Naive thymus-derived CD8-positive, alpha-beta T cell (primary cell): ENCODE measurements at regions not wholly inside any gene's neighbourhood (a gene's known extent, or its start where the extent isn't known, plus 50 kb on each side); places are given as distances from the start of the nearest gene placed in this dataset.
"Not testable (repeated sequence)": the region's sequence is repeated elsewhere in the genome, so short reads cannot be mapped to it uniquely, and the experiment has no call there.

Experiments
- ATAC-seq, 2 donors: fragments of 150-1000 bp; cut with Tn5 transposase in 1 of 2; sonication (Bioruptor Pico), chemical (Tn5 transposase) in 1 of 2; 1 replicate in 1 of 2; 2 replicates in 1 of 2; pipeline ENCODE4 v1.10.0; 2021; ENCODE audit warnings: mild to moderate bottlenecking in 2 of 2, moderate library complexity in 2 of 2
- POLR2A ChIA-PET: fragments of 350-600 bp; sonication (Branson Sonifier 250); formaldehyde crosslinking; loops from one replicate; lab custom pipeline; 2021; ENCODE audit warnings: antibody characterized with exemption; lab: Charles Lee
- DNase-seq, 10 donors: peaks; one replicate each; pipeline versions ENCODE4 v3.0.0 to v3.0.0-alpha.2; 2020 to 2022
- H3K27ac Mint-ChIP-seq, 10 donors: one replicate each; pipeline ENCODE4 v1.8.0; 2020 to 2022; ENCODE audit warnings: mild to moderate bottlenecking in 10 of 10, mixed read lengths in 10 of 10, moderate library complexity in 4 of 10, inconsistent platforms in 1 of 10
- H3K27me3 Mint-ChIP-seq, 5 donors: one replicate each; pipeline ENCODE4 v1.8.0; 2021 to 2022; ENCODE audit warnings: mixed read lengths in 5 of 5
- H3K36me3 Mint-ChIP-seq, 3 donors: one replicate each; pipeline ENCODE4 v1.8.0; 2020 to 2022; ENCODE audit warnings: mixed read lengths in 3 of 3, mild to moderate bottlenecking in 2 of 3, inconsistent platforms in 1 of 3
- H3K4me1 Mint-ChIP-seq, 4 donors: one replicate each; pipeline ENCODE4 v1.8.0; 2021 to 2022; ENCODE audit warnings: mixed read lengths in 4 of 4
- H3K4me3 Mint-ChIP-seq, 10 donors: one replicate each; pipeline ENCODE4 v1.8.0; 2020 to 2022; ENCODE audit warnings: mild to moderate bottlenecking in 10 of 10, mixed read lengths in 10 of 10, moderate library complexity in 6 of 10, inconsistent platforms in 1 of 10
- H3K9me3 Mint-ChIP-seq, 9 donors: one replicate each; pipeline ENCODE4 v1.8.0; 2020 to 2022; ENCODE audit warnings: mixed read lengths in 9 of 9, mild to moderate bottlenecking in 3 of 9, inconsistent platforms in 1 of 9, moderate library complexity in 1 of 9

GRCh38 chr2:234254783-234255521 is 204.4 kb downstream of the SPP2 start:
- H3K4me3 Mint-ChIP-seq: no peak overlapping the region
- ATAC-seq (no peak), DNase-seq (no peak)
- H3K27me3 Mint-ChIP-seq: peaks cover 0 to 3% (median 0%) of the 10 kb centered on the region in 5 donors
- no peaks in the 10 kb centered on the region for H3K36me3 Mint-ChIP-seq
- no peak overlapping the region for H3K27ac Mint-ChIP-seq
- POLR2A ChIA-PET: interaction anchor here (0.8 kb wide), 1 partner anchor 30 kb away, joined by 3 read pairs; no protein-coding TSS in a partner anchor
- peaks cover 0 to 9% (median 6%) of the 10 kb centered on the region in 4 donors for H3K4me1 Mint-ChIP-seq
- no peaks in the 10 kb centered on the region for H3K9me3 Mint-ChIP-seq

GRCh38 chr2:234252772-234253171 is 202.3 kb downstream of the SPP2 start:
- Mint-ChIP-seq H3K4me1 (peaks cover 0 to 7% (median 5%) of the 10 kb centered on the region in 4 donors), H3K4me3 (no peak overlapping the region), H3K27ac (no peak overlapping the region), H3K9me3 (no peaks in the 10 kb centered on the region), H3K36me3 (no peaks in the 10 kb centered on the region), H3K27me3 (peaks cover 0 to 5% (median 0%) of the 10 kb centered on the region in 5 donors)
- ATAC-seq (no peak), DNase-seq (no peak)
- POLR2A ChIA-PET: no interaction called here

DNA sequence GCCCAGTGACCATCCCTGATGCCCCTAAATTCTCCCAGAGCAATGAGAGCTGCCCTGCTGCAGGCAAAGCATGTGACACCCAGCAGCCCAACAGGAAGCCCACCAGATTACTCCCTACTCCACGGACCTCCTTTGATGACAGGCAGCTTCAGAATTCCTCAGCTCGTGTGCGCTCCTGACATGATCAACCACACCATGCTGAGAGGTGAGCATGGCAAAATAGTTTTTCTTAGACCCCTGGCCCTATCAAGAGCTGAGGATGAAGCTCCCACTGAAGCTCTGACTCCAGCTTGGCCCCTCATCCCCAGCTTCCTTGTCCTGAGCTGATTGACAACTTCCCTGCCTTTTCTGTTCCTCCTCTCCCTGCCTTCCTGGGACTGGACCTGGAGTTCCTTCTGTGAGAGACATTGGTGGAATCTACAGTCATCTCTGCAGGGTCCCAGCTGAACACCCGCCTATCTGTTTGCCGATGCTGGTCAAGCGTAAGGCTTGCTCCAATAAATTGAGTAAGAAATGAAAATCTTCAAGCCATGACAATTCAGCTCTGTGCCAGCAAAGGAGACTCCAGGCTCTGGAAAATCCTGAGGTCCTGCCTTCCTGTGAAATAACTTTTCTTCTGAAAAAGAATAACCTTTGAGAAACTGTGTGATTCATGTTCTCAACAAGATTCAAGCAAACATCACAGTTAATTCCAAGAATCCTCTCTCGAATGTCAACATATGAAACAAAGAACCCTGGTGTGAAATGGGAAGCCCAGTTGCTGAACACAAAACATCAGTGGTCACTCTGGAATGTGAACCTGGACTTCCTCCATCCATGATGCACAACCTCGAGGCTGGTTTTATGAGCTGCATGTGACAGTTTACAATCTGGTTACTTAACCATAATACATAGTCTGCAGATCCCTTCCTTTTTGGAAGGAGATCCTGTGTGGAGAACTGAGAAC is 201.1 kb downstream of the SPP2 start:
- no peak for DNase-seq
- POLR2A ChIA-PET: interaction anchor here (0.6 kb wide), 2 partner anchors 184 to 201 kb away, joined by 3 to 4 read pairs; no protein-coding TSS in a partner anchor
- ATAC-seq: no peak

GRCh38 chr2:234250926-234251325 is 200.4 kb downstream of the SPP2 start:
- Mint-ChIP-seq H3K27ac (no peak overlapping the region), H3K9me3 (no peaks in the 10 kb centered on the region), H3K4me1 (peaks cover 0 to 7% (median 5%) of the 10 kb centered on the region in 4 donors), H3K4me3 (no peak overlapping the region), H3K27me3 (peaks cover 0 to 5% (median 0%) of the 10 kb centered on the region in 5 donors), H3K36me3 (no peaks in the 10 kb centered on the region)
- DNase-seq (no peak), ATAC-seq (no peak)
- POLR2A ChIA-PET: interaction anchor here (0.6 kb wide), 1 partner anchor 201 kb away, joined by 4 read pairs; no protein-coding TSS in a partner anchor

More for the DNA sequence above, 201.1 kb downstream of the SPP2 start:
- Mint-ChIP-seq H3K36me3 (no peaks in the 10 kb centered on the region), H3K27ac (peak overlapping the region in 1 of 10 donors; percentile 2), H3K4me1 (peaks cover 0 to 7% (median 5%) of the 10 kb centered on the region in 4 donors), H3K9me3 (no peaks in the 10 kb centered on the region), H3K4me3 (no peak overlapping the region), H3K27me3 (peaks cover 0 to 5% (median 0%) of the 10 kb centered on the region in 5 donors)

GRCh38 chr2:234249873-234250272 is 199.4 kb downstream of the SPP2 start:
- H3K9me3 Mint-ChIP-seq: no peaks in the 10 kb centered on the region
- no peak for ATAC-seq
- no peak overlapping the region for H3K27ac Mint-ChIP-seq
- no peak overlapping the region for H3K4me3 Mint-ChIP-seq
- no peak for DNase-seq
- H3K36me3 Mint-ChIP-seq: no peaks in the 10 kb centered on the region
- POLR2A ChIA-PET: no interaction called here
- peaks cover 0 to 5% (median 2%) of the 10 kb centered on the region in 4 donors for H3K4me1 Mint-ChIP-seq
- H3K27me3 Mint-ChIP-seq: peaks cover 0 to 5% (median 0%) of the 10 kb centered on the region in 5 donors

GRCh38 chr2:234249034-234249735 is 198.7 kb downstream of the SPP2 start:
- H3K36me3 Mint-ChIP-seq: no peaks in the 10 kb centered on the region
- ATAC-seq: no peak
- POLR2A ChIA-PET: no interaction called here
- H3K4me3 Mint-ChIP-seq: no peak overlapping the region
- H3K27me3 Mint-ChIP-seq: peaks cover 0 to 5% (median 0%) of the 10 kb centered on the region in 5 donors
- H3K4me1 Mint-ChIP-seq: peaks cover 0 to 4% (median 2%) of the 10 kb centered on the region in 4 donors
- H3K9me3 Mint-ChIP-seq: no peaks in the 10 kb centered on the region
- DNase-seq: no peak
- peak overlapping the region in 2 of 10 donors; percentile 21 to 44 for H3K27ac Mint-ChIP-seq

GRCh38 chr2:234248213-234248710 is 197.8 kb downstream of the SPP2 start:
- H3K36me3 Mint-ChIP-seq, DNase-seq, H3K4me1 Mint-ChIP-seq, H3K27me3 Mint-ChIP-seq, ATAC-seq, H3K9me3 Mint-ChIP-seq, H3K4me3 Mint-ChIP-seq, POLR2A ChIA-PET: not testable (repeated sequence)
- H3K27ac Mint-ChIP-seq: peak overlapping the region in 1 of 10 donors; percentile 21

DNA sequence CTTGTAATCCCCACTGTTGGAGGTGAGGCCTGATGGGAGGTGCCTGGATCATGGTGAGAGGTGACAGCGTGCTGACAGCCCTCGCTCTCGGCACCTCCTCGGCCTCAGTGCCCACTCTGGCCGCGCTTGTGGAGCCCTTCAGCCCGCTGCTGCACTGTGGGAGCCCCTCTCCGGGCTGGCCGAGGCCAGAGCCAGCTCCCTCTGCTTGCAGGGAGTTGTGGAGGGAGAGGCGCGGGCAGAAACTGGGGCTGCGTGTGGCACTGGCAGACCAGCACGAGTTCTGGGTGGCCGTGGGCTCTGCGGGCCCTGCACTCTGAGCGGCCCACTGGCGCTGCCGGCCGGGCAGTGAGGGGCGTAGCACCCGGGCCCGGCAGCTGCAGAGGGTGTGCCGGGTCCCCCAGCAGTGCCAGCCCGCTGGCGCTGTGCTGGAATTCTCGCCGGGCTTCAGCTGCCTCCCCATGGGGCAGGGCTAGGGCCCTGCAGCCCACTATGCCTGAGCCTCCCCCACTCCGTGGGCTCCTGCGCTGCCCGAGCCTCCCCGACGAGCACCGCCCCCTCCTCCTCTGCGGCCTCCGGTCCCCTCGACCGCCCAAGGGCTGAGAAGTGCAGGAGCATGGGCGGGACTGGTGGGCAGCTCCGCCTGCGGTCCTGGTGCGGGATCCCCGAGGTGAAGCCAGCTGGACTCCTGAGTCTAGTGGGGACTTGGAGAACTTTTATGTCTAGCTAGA is 197.1 kb downstream of the SPP2 start:
- H3K4me3 Mint-ChIP-seq: no peak overlapping the region
- no peak overlapping the region for H3K27ac Mint-ChIP-seq
- no peaks in the 10 kb centered on the region for H3K9me3 Mint-ChIP-seq
- POLR2A ChIA-PET: no interaction called here
- H3K36me3 Mint-ChIP-seq: no peaks in the 10 kb centered on the region
- peaks cover 5 to 9% (median 7%) of the 10 kb centered on the region in 4 donors for H3K4me1 Mint-ChIP-seq
- H3K27me3 Mint-ChIP-seq: peaks cover 0 to 5% (median 0%) of the 10 kb centered on the region in 5 donors
- ATAC-seq (no peak), DNase-seq (no peak)

DNA sequence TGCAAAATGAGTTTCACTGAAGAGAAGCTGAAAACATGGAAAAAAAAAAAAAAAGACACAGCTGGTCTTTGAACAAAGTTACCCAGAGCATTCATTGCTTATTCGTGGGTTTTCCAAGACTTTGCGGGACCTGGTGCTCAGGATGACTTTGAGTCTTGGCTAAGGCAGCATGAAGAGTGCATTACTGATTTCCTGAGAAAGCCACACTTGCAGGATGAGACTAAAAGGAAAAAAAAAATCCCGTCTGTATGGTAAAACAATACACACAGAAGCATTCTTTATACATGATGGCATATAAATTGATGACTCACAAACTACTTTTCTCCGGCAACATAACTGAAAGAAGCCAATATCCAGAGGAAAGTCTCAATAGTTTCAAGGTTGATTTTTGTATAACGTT is 195.4 kb downstream of the SPP2 start:
- H3K27ac Mint-ChIP-seq: no peak overlapping the region
- peaks cover 0 to under 1% (median 0%) of the 10 kb centered on the region in 3 donors for H3K36me3 Mint-ChIP-seq
- H3K27me3 Mint-ChIP-seq: peaks cover 0 to 1% (median 0%) of the 10 kb centered on the region in 5 donors
- H3K9me3 Mint-ChIP-seq: no peaks in the 10 kb centered on the region
- DNase-seq: no peak
- peaks cover 5 to 9% (median 7%) of the 10 kb centered on the region in 4 donors for H3K4me1 Mint-ChIP-seq
- no peak overlapping the region for H3K4me3 Mint-ChIP-seq
- ATAC-seq: no peak
- POLR2A ChIA-PET: interaction anchor here (0.7 kb wide), 1 partner anchor 55 kb away, joined by 3 read pairs; no protein-coding TSS in a partner anchor

DNA sequence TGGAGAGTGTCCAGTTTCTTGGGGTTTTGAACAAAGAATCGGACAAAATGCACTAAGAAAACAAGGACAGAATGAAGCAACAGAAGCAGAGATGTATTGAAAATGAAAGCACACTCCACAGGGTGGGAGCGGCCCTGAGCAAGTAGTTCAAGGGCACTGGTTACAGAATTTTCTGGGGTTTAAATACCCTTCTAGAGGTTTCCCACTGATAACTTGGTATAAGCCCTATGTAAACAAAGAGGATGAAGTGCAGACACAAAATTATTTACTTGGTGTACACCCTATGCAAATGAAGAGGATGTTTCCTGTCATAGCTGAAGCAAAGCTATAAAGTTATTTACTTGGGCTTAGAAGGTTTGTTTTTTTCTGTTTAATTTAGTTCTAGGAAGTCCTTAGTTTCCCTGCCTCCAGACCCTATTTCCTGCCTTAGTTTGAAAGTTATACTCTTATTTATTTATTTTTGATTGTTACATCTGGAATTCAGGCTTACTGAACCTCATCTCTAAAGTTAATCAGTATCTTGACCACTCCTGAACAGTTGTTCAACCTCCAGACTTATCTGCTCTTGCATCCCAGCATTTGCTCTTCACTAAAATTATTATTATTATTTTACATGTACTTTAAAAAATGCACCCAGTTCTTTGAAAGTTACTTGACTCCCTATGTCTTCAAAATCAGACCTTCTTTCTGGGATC is 193.5 kb downstream of the SPP2 start:
- ATAC-seq: no peak
- Mint-ChIP-seq H3K36me3 (peaks cover 0 to 4% (median 0%) of the 10 kb centered on the region in 3 donors), H3K4me1 (peaks cover 5 to 9% (median 7%) of the 10 kb centered on the region in 4 donors), H3K9me3 (peaks cover 0 to 9% (median under 1%) of the 10 kb centered on the region in 9 donors), H3K27me3 (peaks cover 0 to 1% (median 0%) of the 10 kb centered on the region in 5 donors), H3K27ac (peak overlapping the region in 5 of 10 donors; percentile 18 to 71 (median 60)), H3K4me3 (peak overlapping the region in 5 of 10 donors; percentile 6 to 66 (median 46))
- POLR2A ChIA-PET: no interaction called here
- no peak for DNase-seq

DNA sequence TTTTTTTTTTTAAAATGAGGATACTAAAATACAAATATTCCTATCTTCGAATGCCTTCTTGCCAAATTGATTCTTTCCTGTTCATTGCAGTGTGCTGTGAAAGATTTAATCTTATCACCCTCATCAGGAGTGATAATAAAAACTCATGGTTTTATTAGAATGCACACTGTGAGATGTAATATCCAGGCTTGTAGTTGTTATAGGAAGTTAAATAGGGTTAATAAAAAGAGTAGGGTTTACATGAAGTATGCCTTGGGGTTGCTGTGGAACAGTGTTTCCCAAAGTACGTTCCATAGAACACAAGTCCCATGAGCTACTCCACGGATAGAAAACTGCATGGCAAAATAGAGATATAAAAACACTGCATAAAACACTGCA is 191.9 kb downstream of the SPP2 start:
- no peak overlapping the region for H3K27ac Mint-ChIP-seq
- H3K27me3 Mint-ChIP-seq: no peaks in the 10 kb centered on the region
- H3K36me3 Mint-ChIP-seq: peaks cover 0 to 4% (median 0%) of the 10 kb centered on the region in 3 donors
- ATAC-seq: no peak
- H3K4me3 Mint-ChIP-seq: no peak overlapping the region
- H3K9me3 Mint-ChIP-seq: peaks cover 0 to 11% (median 5%) of the 10 kb centered on the region in 9 donors
- DNase-seq: no peak
- H3K4me1 Mint-ChIP-seq: peaks cover 3 to 8% (median 6%) of the 10 kb centered on the region in 4 donors
- POLR2A ChIA-PET: no interaction called here
